Activated CD4-positive, alpha-beta T cell treated with anti-CD3 and anti-CD28 coated beads for 1 hour (primary cell): ENCODE measurements at regions not wholly inside any gene's neighbourhood (a gene's known extent, or its start where the extent isn't known, plus 50 kb on each side); places are given as distances from the start of the nearest gene placed in this dataset.

ENCODE experiments used
- DNase-seq: peaks from one replicate; pipeline ENCODE4 v3.0.0-alpha.2; 2020

- DNase-seq, result no peak
These were observed 404.7 kb downstream of the LMO4 start for GRCh38 chr1:87733386-87733785.

GRCh38 chr1:87735750-87736149, 407.1 kb downstream of the LMO4 start:
- no peak for DNase-seq

- no peak for DNase-seq
These were observed 410.5 kb downstream of the LMO4 start for GRCh38 chr1:87739141-87739540.

- DNase-seq, result no peak
These were observed 411.0 kb downstream of the LMO4 start for GRCh38 chr1:87739704-87740103.

- DNase-seq, result no peak
These were observed 414.6 kb downstream of the LMO4 start for GRCh38 chr1:87743256-87743655.

- DNase-seq, result no peak
These were observed 415.4 kb downstream of the LMO4 start for GRCh38 chr1:87744056-87744455.

GRCh38 chr1:87744763-87745162, 416.1 kb downstream of the LMO4 start:
- no peak for DNase-seq

GRCh38 chr1:87753366-87753765, 424.7 kb downstream of the LMO4 start:
- DNase-seq, result no peak

GRCh38 chr1:87754139-87754538, 425.5 kb downstream of the LMO4 start:
- DNase-seq, result no peak

- no peak for DNase-seq
These were observed 429.0 kb downstream of the LMO4 start for GRCh38 chr1:87757676-87758075.

- no peak for DNase-seq
These were observed 430.9 kb downstream of the LMO4 start for GRCh38 chr1:87759421-87760087.

- no peak for DNase-seq
These were observed 431.5 kb downstream of the LMO4 start for GRCh38 chr1:87760155-87760554.

GRCh38 chr1:87760654-87761053, 432.0 kb downstream of the LMO4 start:
- no peak for DNase-seq

- DNase-seq, result no peak
These were observed 434.8 kb downstream of the LMO4 start for GRCh38 chr1:87763483-87763882.

GRCh38 chr1:87765057-87765680, 436.5 kb downstream of the LMO4 start:
- no peak for DNase-seq

GRCh38 chr1:87765681-87766070, 437.0 kb downstream of the LMO4 start:
- DNase-seq, result no peak

GRCh38 chr1:87766737-87767136, 438.1 kb downstream of the LMO4 start:
- no peak for DNase-seq

- no peak for DNase-seq
These were observed 450.2 kb downstream of the LMO4 start for GRCh38 chr1:87778896-87779295.

- no peak for DNase-seq
These were observed 452.9 kb downstream of the LMO4 start for GRCh38 chr1:87781554-87781953.

- DNase-seq, result no peak
These were observed 454.6 kb downstream of the LMO4 start for GRCh38 chr1:87783315-87783714.

- DNase-seq, result no peak
These were observed 456.7 kb downstream of the LMO4 start for GRCh38 chr1:87785386-87785785.

- DNase-seq, result no peak
These were observed 457.5 kb downstream of the LMO4 start for GRCh38 chr1:87786229-87786628.

GRCh38 chr1:87786861-87787545, 458.3 kb downstream of the LMO4 start:
- DNase-seq, result no peak

GRCh38 chr1:87787551-87787950, 458.9 kb downstream of the LMO4 start:
- DNase-seq, result no peak
